H9 (cell line): ENCODE measurements at regions not wholly inside any gene's neighbourhood (a gene's known extent, or its start where the extent isn't known, plus 50 kb on each side); places are given as distances from the start of the nearest gene placed in this dataset.

ENCODE experiments used
- DNase-seq: peaks from one replicate; pipeline ENCODE4 v3.0.0-alpha.2; 2017
- H2AFZ ChIP-seq: one replicate; pipeline ENCODE4 v1.6.1; 2013; ENCODE audit warnings: mild to moderate bottlenecking, low read length, control low read depth, moderate library complexity
- H2AK5ac ChIP-seq: 2 replicates; pipeline ENCODE4 v1.6.1; 2013; ENCODE audit warnings: low read length, control low read depth, mixed read lengths; ENCODE audit not compliant: insufficient read length
- H2BK120ac ChIP-seq: one replicate; pipeline ENCODE4 v1.6.1; 2013; ENCODE audit warnings: low read depth, mild to moderate bottlenecking, low read length, control low read depth, inconsistent platforms; ENCODE audit not compliant: poor library complexity, severe bottlenecking
- H2BK12ac ChIP-seq: 2 replicates; pipeline ENCODE4 v1.6.1; 2013; ENCODE audit warnings: low read length, control low read depth, mixed read lengths, low read depth; ENCODE audit not compliant: insufficient read length
- H2BK15ac ChIP-seq: 2 replicates; pipeline ENCODE4 v1.6.1; 2013; ENCODE audit warnings: low read depth, low read length, control low read depth
- H2BK20ac ChIP-seq: one replicate; pipeline ENCODE4 v1.6.1; 2013; ENCODE audit warnings: low read depth, mild to moderate bottlenecking, low read length, control low read depth, inconsistent platforms; ENCODE audit not compliant: poor library complexity, severe bottlenecking
- H2BK5ac ChIP-seq: 2 replicates; pipeline ENCODE4 v1.6.1; 2013; ENCODE audit warnings: low read length, control low read depth, mixed read lengths; ENCODE audit not compliant: insufficient read length
- H3K14ac ChIP-seq: 2 replicates; pipeline ENCODE4 v1.6.1; 2013; ENCODE audit warnings: low read length, control low read depth; ENCODE audit not compliant: insufficient read depth
- H3K18ac ChIP-seq: 2 replicates; pipeline ENCODE4 v1.6.1; 2013; ENCODE audit warnings: low read depth, mild to moderate bottlenecking, mixed read lengths, low read length, control low read depth; ENCODE audit not compliant: insufficient read length
- H3K23ac ChIP-seq: 2 replicates; pipeline ENCODE4 v1.6.1; 2013; ENCODE audit warnings: low read length, control low read depth, mixed read lengths, low read depth; ENCODE audit not compliant: insufficient read length
- H3K23me2 ChIP-seq: 2 replicates; pipeline ENCODE4 v1.6.1; 2013; ENCODE audit warnings: low read depth, mild to moderate bottlenecking, mixed read lengths, low read length, control low read depth; ENCODE audit not compliant: insufficient read length, poor library complexity, severe bottlenecking
- H3K27ac ChIP-seq: 2 replicates; pipeline ENCODE4 v1.5.1; 2013; ENCODE audit warnings: low read length, control low read depth, mixed read lengths, low read depth; ENCODE audit not compliant: insufficient read length
- H3K27me3 ChIP-seq: 2 replicates; pipeline ENCODE4 v1.6.1; 2013; ENCODE audit warnings: low read length, control low read depth, inconsistent platforms; ENCODE audit not compliant: insufficient read depth
- H3K4ac ChIP-seq: 2 replicates; pipeline ENCODE4 v1.6.1; 2013; ENCODE audit warnings: low read depth, mild to moderate bottlenecking, control low read depth, inconsistent platforms, low read length, moderate library complexity
- H3K4me1 ChIP-seq: 2 replicates; pipeline ENCODE4 v1.6.1; 2013; ENCODE audit warnings: low read length, control low read depth, inconsistent platforms; ENCODE audit not compliant: insufficient read depth
- H3K4me2 ChIP-seq: 2 replicates; pipeline ENCODE4 v1.6.1; 2013; ENCODE audit warnings: low read length, control low read depth, mixed read lengths; ENCODE audit not compliant: insufficient read length, insufficient read depth
- H3K56ac ChIP-seq: 2 replicates; pipeline ENCODE4 v1.6.1; 2013; ENCODE audit warnings: low read depth, mild to moderate bottlenecking, mixed read lengths, low read length, control low read depth; ENCODE audit not compliant: insufficient read length
- H3K79me1 ChIP-seq: 2 replicates; pipeline ENCODE4 v1.6.1; 2013; ENCODE audit warnings: low read depth, mild to moderate bottlenecking, moderate library complexity, low read length, control low read depth, inconsistent platforms; ENCODE audit not compliant: insufficient read depth, poor library complexity, severe bottlenecking
- H3K79me2 ChIP-seq: 2 replicates; pipeline ENCODE4 v1.6.1; 2013; ENCODE audit warnings: low read length, control low read depth, inconsistent platforms; ENCODE audit not compliant: insufficient read depth
- H3K9ac ChIP-seq: 2 replicates; pipeline ENCODE4 v1.6.1; 2013; ENCODE audit warnings: low read length, control low read depth, mixed read lengths; ENCODE audit not compliant: insufficient read length; ENCODE audit errors: extremely low read depth
- H3K9me3 ChIP-seq: one replicate; pipeline ENCODE4 v1.6.1; 2013; ENCODE audit warnings: low read depth, low read length, inconsistent platforms; ENCODE audit not compliant: control insufficient read depth
- H3T11ph ChIP-seq: one replicate; pipeline ENCODE4 v1.6.1; 2013; ENCODE audit warnings: mild to moderate bottlenecking, low read length, control low read depth, inconsistent platforms
- H4K20me1 ChIP-seq: one replicate; pipeline ENCODE4 v1.6.1; 2013; ENCODE audit not compliant: control insufficient read depth, insufficient read length, insufficient read depth
- H4K5ac ChIP-seq: 2 replicates; pipeline ENCODE4 v1.6.1; 2013; ENCODE audit warnings: low read depth, mild to moderate bottlenecking, mixed read lengths, low read length, control low read depth; ENCODE audit not compliant: insufficient read length
- H4K8ac ChIP-seq: replicated peaks from 2 replicates; pipeline ENCODE4 v1.6.1; 2013; ENCODE audit warnings: low read length, control low read depth, mixed read lengths, low read depth; ENCODE audit not compliant: insufficient read length
- H4K91ac ChIP-seq: 2 replicates; pipeline ENCODE4 v1.6.1; 2013; ENCODE audit warnings: low read depth, mild to moderate bottlenecking, moderate library complexity, mixed read lengths, low read length, control low read depth; ENCODE audit not compliant: insufficient read length
- H3K27ac Mint-ChIP-seq, 3 experiments: 2 replicates in 2 of 3; 3 replicates in 1 of 3; pipeline ENCODE4 v1.8.0; 2020 to 2021; ENCODE audit warnings: mixed read lengths in 3 of 3, mild to moderate bottlenecking in 1 of 3, moderate library complexity in 1 of 3
- H3K27me3 Mint-ChIP-seq: 2 replicates; pipeline ENCODE4 v1.8.0; 2021; ENCODE audit warnings: low read depth, mild to moderate bottlenecking, moderate library complexity, mixed read lengths
- H3K36me3 Mint-ChIP-seq, 3 experiments: 2 replicates in 2 of 3; 3 replicates in 1 of 3; pipeline ENCODE4 v1.8.0; 2020 to 2021; ENCODE audit warnings: low read depth in 3 of 3, mixed read lengths in 3 of 3; ENCODE audit not compliant: insufficient read depth in 1 of 3
- H3K4me1 Mint-ChIP-seq, 2 experiments: 2 replicates each; pipeline ENCODE4 v1.8.0; 2020; ENCODE audit warnings: mixed read lengths in 2 of 2
- H3K4me3 Mint-ChIP-seq, 2 experiments: 2 replicates in 1 of 2; 3 replicates in 1 of 2; pipeline ENCODE4 v1.8.0; 2020 to 2021; ENCODE audit warnings: mild to moderate bottlenecking in 2 of 2, mixed read lengths in 2 of 2, moderate library complexity in 1 of 2
- H3K9me3 Mint-ChIP-seq, 2 experiments: 2 replicates in 1 of 2; 3 replicates in 1 of 2; pipeline ENCODE4 v1.8.0; 2020; ENCODE audit warnings: mild to moderate bottlenecking in 2 of 2, mixed read lengths in 2 of 2, moderate library complexity in 1 of 2
- WGBS: extraction: QIAGEN DNeasy Blood & Tissue Kit; methylation state at CpG from one replicate; pipeline ENCODE4 v1.1.7; 2013; ENCODE audit warnings: missing lambda C conversion rate, low lambda C conversion rate, mixed read lengths; ENCODE audit not compliant: insufficient read length; ENCODE audit errors: extremely low coverage; 5-methylcytosine and 5-hydroxymethylcytosine counted together
- TF ChIP-seq, protein P1 (sequence below): fragments of 200-600 bp; sonication (generic); conservative IDR thresholded peaks from 3 replicates; pipeline ENCODE4 v1.8.0; 2021; ENCODE audit warnings: antibody characterized with exemption, mild to moderate bottlenecking

DNA sequence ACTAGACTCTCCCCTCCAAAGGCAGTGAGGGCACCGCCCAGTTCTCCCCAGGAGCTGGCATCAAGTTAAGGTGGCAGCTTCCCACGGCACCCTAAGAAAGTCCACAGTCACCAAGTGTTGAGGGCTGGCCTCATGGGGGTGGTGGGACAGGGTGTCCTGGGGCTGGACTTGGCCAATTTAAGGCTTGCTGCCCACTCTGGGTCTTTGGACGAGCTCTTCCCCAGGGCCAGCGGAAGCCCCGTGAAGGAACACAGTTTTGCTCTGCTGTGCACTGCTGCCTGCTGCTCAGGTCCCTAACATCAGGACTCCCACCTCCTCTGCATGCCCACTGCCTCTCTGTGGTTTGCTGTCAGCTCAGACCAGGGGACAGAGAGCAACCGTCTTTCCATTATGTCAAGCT, 57.3 kb upstream of the TMEM72 start:
- no peak overlapping the region for H3K56ac ChIP-seq
- H3K4me1 ChIP-seq: no peaks in the 10 kb centered on the region; the same call in 1 of the 2 replicates
- no peak overlapping the region for H2AFZ ChIP-seq
- H2AK5ac ChIP-seq: no peak overlapping the region
- H4K20me1 ChIP-seq: no peaks in the 10 kb centered on the region
- Mint-ChIP-seq H3K36me3 (no peaks in the 10 kb centered on the region; a peak in 1 of 7 replicates), H3K9me3 (no peaks in the 10 kb centered on the region; a peak in 1 of 5 replicates), H3K27ac (peak overlapping the region in 1 of 3 experiments; percentile 40; a peak in 1 of 7 replicates), H3K4me1 (peaks cover 28 to 32% of the 10 kb centered on the region in 2 experiments), H3K27me3 (peaks cover 28% of the 10 kb centered on the region), H3K4me3 (no peak overlapping the region)
- no peak overlapping the region for H3K18ac ChIP-seq
- H3K4me2 ChIP-seq: no peak overlapping the region
- H2BK12ac ChIP-seq: no peak overlapping the region
- DNase-seq: no peak
- no peaks in the 10 kb centered on the region for H3K79me2 ChIP-seq
- no peak overlapping the region for H4K91ac ChIP-seq
- no peak overlapping the region for H3K9ac ChIP-seq
- no peak overlapping the region for H3K4ac ChIP-seq
- H3T11ph ChIP-seq: no peak overlapping the region
- no peak overlapping the region for H3K14ac ChIP-seq
- no peak overlapping the region for H4K5ac ChIP-seq
- whole genome bisulfite sequencing: no CpG with 5 or more reads among the region's 6 CpGs
- H4K8ac ChIP-seq: no peak overlapping the region
- no peak overlapping the region for H2BK5ac ChIP-seq
- H3K9me3 ChIP-seq: no peaks in the 10 kb centered on the region
- no peak overlapping the region for H3K27ac ChIP-seq
- H2BK20ac ChIP-seq: no peak overlapping the region
- no peak overlapping the region for H2BK15ac ChIP-seq
- TF ChIP-seq, protein P1, sequence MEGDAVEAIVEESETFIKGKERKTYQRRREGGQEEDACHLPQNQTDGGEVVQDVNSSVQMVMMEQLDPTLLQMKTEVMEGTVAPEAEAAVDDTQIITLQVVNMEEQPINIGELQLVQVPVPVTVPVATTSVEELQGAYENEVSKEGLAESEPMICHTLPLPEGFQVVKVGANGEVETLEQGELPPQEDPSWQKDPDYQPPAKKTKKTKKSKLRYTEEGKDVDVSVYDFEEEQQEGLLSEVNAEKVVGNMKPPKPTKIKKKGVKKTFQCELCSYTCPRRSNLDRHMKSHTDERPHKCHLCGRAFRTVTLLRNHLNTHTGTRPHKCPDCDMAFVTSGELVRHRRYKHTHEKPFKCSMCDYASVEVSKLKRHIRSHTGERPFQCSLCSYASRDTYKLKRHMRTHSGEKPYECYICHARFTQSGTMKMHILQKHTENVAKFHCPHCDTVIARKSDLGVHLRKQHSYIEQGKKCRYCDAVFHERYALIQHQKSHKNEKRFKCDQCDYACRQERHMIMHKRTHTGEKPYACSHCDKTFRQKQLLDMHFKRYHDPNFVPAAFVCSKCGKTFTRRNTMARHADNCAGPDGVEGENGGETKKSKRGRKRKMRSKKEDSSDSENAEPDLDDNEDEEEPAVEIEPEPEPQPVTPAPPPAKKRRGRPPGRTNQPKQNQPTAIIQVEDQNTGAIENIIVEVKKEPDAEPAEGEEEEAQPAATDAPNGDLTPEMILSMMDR: no peak
- no peaks in the 10 kb centered on the region for H3K23me2 ChIP-seq
- H3K79me1 ChIP-seq: no peaks in the 10 kb centered on the region
- H3K23ac ChIP-seq: no peak overlapping the region
- no peaks in the 10 kb centered on the region for H3K27me3 ChIP-seq
- no peak overlapping the region for H2BK120ac ChIP-seq
